ENCODE measurements at regions not wholly inside any gene's neighbourhood (a gene's known extent, or its start where the extent isn't known, plus 50 kb on each side); places are given as distances from the start of the nearest gene placed in this dataset.

DNA sequence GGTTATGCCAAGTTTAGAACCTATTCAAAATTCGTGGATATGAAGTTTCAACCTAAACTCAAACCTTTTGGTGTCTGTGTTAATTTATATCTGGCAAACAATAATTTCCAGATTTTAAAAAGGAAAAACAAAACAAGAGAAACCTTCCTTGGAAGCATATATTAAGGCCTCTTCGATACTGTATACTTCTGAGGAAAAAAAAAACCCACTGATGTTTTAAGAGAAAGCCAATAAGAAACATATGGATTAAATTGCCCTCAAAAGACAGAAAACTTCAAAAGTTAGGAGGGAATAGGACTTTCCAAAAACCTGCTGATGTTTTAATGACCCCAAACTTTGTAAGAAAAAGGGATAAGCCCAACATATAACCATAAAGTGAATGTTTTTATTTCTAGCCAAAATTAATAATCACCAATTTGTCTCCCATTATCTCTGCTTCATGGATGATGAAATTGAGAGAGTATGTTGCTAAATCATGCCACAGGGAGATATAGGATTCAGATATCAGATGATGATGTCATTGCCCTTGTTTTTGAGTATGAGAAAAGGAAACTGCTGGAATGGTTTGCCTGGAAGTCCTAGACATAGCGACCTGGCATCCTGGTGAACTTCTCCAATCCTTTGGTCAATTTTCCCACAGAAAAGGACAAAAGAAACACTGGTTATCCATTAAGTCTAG lies 423.9 kb downstream of the DMRT2 start:
- no peak for TF ChIP-seq JUND (IDR thresholded peaks at IDR 0.05)
- TF ChIP-seq, protein P1, sequence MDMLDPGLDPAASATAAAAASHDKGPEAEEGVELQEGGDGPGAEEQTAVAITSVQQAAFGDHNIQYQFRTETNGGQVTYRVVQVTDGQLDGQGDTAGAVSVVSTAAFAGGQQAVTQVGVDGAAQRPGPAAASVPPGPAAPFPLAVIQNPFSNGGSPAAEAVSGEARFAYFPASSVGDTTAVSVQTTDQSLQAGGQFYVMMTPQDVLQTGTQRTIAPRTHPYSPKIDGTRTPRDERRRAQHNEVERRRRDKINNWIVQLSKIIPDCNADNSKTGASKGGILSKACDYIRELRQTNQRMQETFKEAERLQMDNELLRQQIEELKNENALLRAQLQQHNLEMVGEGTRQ (IDR thresholded peaks at IDR 0.05; ENCODE audit: borderline replicate concordance, low read depth, low read length): no peak
- TF ChIP-seq GABPA (IDR thresholded peaks at IDR 0.05; ENCODE audit: low read depth): no peak
- TF ChIP-seq EZH2phosphoT487 (IDR thresholded peaks at IDR 0.05; ENCODE audit: borderline replicate concordance, low read depth): no peak
- TF ChIP-seq GATA2 (CRISPR knock-in tag; IDR thresholded peaks at IDR 0.05): no peak
- no peak for TF ChIP-seq NRF1 (IDR thresholded peaks at IDR 0.05; ENCODE audit: low read depth, low read length)
- Histone ChIP-seq H3K9me2 (no peaks in the 10 kb centered on the region), H3K27ac (ENCODE audit: low read depth in 2 of 2, low read length in 1 of 2) (no peak overlapping the region), H3K4me3 (ENCODE audit: low read depth in 2 of 2, low read length in 1 of 2) (no peak overlapping the region), H2AFZ (ENCODE audit: low read depth) (no peak overlapping the region), H3K9ac (no peak overlapping the region), H3K27me3 (ENCODE audit: insufficient read depth) (no peaks in the 10 kb centered on the region), H3K4me2 (no peak overlapping the region), H3K36me3 (replicated peaks in 1 of 2; ENCODE audit: control insufficient read depth in 1 of 2, insufficient read depth in 2 of 2, low read length in 1 of 2) (no peaks in the 10 kb centered on the region), H3K4me1 (ENCODE audit: control insufficient read depth in 1 of 2, insufficient read depth in 2 of 2, low read depth in 1 of 2, low read length in 1 of 2) (no peaks in the 10 kb centered on the region), H4K20me1 (ENCODE audit: insufficient read depth) (no peaks in the 10 kb centered on the region), H3K9me3 (no peaks in the 10 kb centered on the region), H3K79me2 (ENCODE audit: insufficient read depth) (no peaks in the 10 kb centered on the region), H3F3A (replicated peaks; ENCODE audit: insufficient read depth) (no peaks in the 10 kb centered on the region)
- no peak for DNase-seq
- CTCF ChIA-PET: no interaction called here
- POLR2A ChIA-PET: no interaction called here
- 1% methylated on average over 3 of the region's 3 CpGs for WGBS (ENCODE audit: low lambda C conversion rate)

DNA sequence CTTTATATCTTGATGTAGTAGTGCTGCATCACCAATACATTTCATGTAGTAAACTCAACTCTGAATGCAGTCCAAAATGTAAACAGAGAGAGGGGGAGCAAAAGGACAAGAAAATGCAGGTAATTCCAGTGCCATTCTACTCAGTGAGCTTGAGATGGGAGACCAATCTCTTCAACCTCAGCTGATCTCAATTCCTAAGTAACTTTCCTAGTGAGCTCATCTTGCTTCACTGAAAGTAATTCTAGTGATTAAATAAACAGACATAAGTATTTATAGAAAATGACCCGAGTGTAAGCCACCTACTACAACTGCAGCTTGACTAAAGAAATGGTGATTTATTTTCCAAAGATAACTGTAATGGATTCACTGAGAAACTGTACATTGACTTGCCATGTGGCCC lies 424.5 kb downstream of the DMRT2 start:
- Histone ChIP-seq H3K79me2 (ENCODE audit: insufficient read depth) (no peaks in the 10 kb centered on the region), H3K36me3 (replicated peaks in 1 of 2; ENCODE audit: control insufficient read depth in 1 of 2, insufficient read depth in 2 of 2, low read length in 1 of 2) (no peaks in the 10 kb centered on the region), H3K27ac (ENCODE audit: low read depth in 2 of 2, low read length in 1 of 2) (no peak overlapping the region), H3K9me2 (no peaks in the 10 kb centered on the region), H3K4me1 (ENCODE audit: control insufficient read depth in 1 of 2, insufficient read depth in 2 of 2, low read depth in 1 of 2, low read length in 1 of 2) (no peaks in the 10 kb centered on the region), H3K9ac (no peak overlapping the region), H3K27me3 (ENCODE audit: insufficient read depth) (no peaks in the 10 kb centered on the region), H3K4me3 (ENCODE audit: low read depth in 2 of 2, low read length in 1 of 2) (no peak overlapping the region), H2AFZ (ENCODE audit: low read depth) (no peak overlapping the region), H3K9me3 (no peaks in the 10 kb centered on the region), H3F3A (replicated peaks; ENCODE audit: insufficient read depth) (no peaks in the 10 kb centered on the region), H4K20me1 (ENCODE audit: insufficient read depth) (no peaks in the 10 kb centered on the region), H3K4me2 (no peak overlapping the region)
- WGBS (ENCODE audit: low lambda C conversion rate): 4% methylated on average over 1 of the region's 1 CpG
- DNase-seq: no peak
- ChIA-PET POLR2A (no interaction called here), CTCF (no interaction called here)
- TF ChIP-seq EP300 (IDR thresholded peaks at IDR 0.05; ENCODE audit: borderline replicate concordance in 1 of 2, low read depth in 1 of 2, low read length in 1 of 2) (no peak), GATA2 (CRISPR knock-in tag; IDR thresholded peaks at IDR 0.05) (no peak), RAD21 (IDR thresholded peaks at IDR 0.05; ENCODE audit: low read length) (no peak), FOXJ3 (CRISPR knock-in tag; IDR thresholded peaks at IDR 0.05) (no peak), TAF1 (IDR thresholded peaks at IDR 0.05; ENCODE audit: borderline replicate concordance, low read depth, low read length) (no peak), NRF1 (IDR thresholded peaks at IDR 0.05; ENCODE audit: low read depth, low read length) (no peak), MXI1 (IDR thresholded peaks at IDR 0.05; ENCODE audit: low read depth, low read length) (no peak), FOXM1 (IDR thresholded peaks at IDR 0.05; ENCODE audit: low read depth) (no peak), FOSL2 (IDR thresholded peaks at IDR 0.05; ENCODE audit: borderline replicate concordance, low read depth) (no peak), YY1 (IDR thresholded peaks at IDR 0.05; ENCODE audit: low read depth) (no peak), ELF1 (IDR thresholded peaks at IDR 0.05) (no peak)
- TF ChIP-seq, protein P2, sequence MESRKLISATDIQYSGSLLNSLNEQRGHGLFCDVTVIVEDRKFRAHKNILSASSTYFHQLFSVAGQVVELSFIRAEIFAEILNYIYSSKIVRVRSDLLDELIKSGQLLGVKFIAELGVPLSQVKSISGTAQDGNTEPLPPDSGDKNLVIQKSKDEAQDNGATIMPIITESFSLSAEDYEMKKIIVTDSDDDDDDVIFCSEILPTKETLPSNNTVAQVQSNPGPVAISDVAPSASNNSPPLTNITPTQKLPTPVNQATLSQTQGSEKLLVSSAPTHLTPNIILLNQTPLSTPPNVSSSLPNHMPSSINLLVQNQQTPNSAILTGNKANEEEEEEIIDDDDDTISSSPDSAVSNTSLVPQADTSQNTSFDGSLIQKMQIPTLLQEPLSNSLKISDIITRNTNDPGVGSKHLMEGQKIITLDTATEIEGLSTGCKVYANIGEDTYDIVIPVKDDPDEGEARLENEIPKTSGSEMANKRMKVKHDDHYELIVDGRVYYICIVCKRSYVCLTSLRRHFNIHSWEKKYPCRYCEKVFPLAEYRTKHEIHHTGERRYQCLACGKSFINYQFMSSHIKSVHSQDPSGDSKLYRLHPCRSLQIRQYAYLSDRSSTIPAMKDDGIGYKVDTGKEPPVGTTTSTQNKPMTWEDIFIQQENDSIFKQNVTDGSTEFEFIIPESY (IDR thresholded peaks at IDR 0.05; ENCODE audit: borderline replicate concordance, low read depth): no peak
- TF ChIP-seq, protein P3, sequence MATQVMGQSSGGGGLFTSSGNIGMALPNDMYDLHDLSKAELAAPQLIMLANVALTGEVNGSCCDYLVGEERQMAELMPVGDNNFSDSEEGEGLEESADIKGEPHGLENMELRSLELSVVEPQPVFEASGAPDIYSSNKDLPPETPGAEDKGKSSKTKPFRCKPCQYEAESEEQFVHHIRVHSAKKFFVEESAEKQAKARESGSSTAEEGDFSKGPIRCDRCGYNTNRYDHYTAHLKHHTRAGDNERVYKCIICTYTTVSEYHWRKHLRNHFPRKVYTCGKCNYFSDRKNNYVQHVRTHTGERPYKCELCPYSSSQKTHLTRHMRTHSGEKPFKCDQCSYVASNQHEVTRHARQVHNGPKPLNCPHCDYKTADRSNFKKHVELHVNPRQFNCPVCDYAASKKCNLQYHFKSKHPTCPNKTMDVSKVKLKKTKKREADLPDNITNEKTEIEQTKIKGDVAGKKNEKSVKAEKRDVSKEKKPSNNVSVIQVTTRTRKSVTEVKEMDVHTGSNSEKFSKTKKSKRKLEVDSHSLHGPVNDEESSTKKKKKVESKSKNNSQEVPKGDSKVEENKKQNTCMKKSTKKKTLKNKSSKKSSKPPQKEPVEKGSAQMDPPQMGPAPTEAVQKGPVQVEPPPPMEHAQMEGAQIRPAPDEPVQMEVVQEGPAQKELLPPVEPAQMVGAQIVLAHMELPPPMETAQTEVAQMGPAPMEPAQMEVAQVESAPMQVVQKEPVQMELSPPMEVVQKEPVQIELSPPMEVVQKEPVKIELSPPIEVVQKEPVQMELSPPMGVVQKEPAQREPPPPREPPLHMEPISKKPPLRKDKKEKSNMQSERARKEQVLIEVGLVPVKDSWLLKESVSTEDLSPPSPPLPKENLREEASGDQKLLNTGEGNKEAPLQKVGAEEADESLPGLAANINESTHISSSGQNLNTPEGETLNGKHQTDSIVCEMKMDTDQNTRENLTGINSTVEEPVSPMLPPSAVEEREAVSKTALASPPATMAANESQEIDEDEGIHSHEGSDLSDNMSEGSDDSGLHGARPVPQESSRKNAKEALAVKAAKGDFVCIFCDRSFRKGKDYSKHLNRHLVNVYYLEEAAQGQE (IDR thresholded peaks at IDR 0.05; ENCODE audit: low read depth, low read length): no peak
- TF ChIP-seq, protein P4, sequence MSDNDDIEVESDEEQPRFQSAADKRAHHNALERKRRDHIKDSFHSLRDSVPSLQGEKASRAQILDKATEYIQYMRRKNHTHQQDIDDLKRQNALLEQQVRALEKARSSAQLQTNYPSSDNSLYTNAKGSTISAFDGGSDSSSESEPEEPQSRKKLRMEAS (IDR thresholded peaks at IDR 0.05; ENCODE audit: low read depth): no peak
- TF ChIP-seq, protein P5, sequence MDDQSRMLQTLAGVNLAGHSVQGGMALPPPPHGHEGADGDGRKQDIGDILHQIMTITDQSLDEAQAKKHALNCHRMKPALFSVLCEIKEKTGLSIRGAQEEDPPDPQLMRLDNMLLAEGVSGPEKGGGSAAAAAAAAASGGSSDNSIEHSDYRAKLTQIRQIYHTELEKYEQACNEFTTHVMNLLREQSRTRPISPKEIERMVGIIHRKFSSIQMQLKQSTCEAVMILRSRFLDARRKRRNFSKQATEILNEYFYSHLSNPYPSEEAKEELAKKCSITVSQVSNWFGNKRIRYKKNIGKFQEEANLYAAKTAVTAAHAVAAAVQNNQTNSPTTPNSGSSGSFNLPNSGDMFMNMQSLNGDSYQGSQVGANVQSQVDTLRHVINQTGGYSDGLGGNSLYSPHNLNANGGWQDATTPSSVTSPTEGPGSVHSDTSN (IDR thresholded peaks at IDR 0.05): no peak
